Astrocyte (in vitro differentiated cells and primary cell): ENCODE measurements at regions not wholly inside any gene's neighbourhood (a gene's known extent, or its start where the extent isn't known, plus 50 kb on each side); places are given as distances from the start of the nearest gene placed in this dataset.

ENCODE experiments used
- DNase-seq: peaks from one replicate; pipeline ENCODE4 v3.0.0-alpha.2; 2010; ENCODE audit warnings: low read depth
- FAIRE-seq: peaks from 2 replicates; lab custom pipeline; 2011; peaks lifted over from hg19 to GRCh38; lab: Jason Lieb, UNC
- H2AFZ ChIP-seq: 2 replicates; pipeline ENCODE4 v1.6.0; 2012; ENCODE audit warnings: low read depth, low read length, inconsistent platforms
- H3K27ac ChIP-seq: 2 replicates; pipeline ENCODE4 v1.5.1; 2011; ENCODE audit warnings: low read depth, low read length, inconsistent platforms
- H3K27me3 ChIP-seq: 2 replicates; pipeline ENCODE4 v1.6.0; 2011; ENCODE audit warnings: low read length, inconsistent platforms; ENCODE audit not compliant: insufficient read depth
- H3K36me3 ChIP-seq: 2 replicates; pipeline ENCODE4 v1.5.1; 2011; ENCODE audit warnings: low read length, inconsistent platforms; ENCODE audit not compliant: insufficient read depth
- H3K4me1 ChIP-seq: 2 replicates; pipeline ENCODE4 v1.5.1; 2011; ENCODE audit warnings: low read length, inconsistent platforms; ENCODE audit not compliant: insufficient read depth
- H3K4me2 ChIP-seq: 2 replicates; pipeline ENCODE4 v1.6.0; 2012; ENCODE audit warnings: low read length, inconsistent platforms
- H3K4me3 ChIP-seq: 2 replicates; pipeline ENCODE4 v1.5.1; 2011; ENCODE audit warnings: low read depth, mild to moderate bottlenecking, low read length, inconsistent platforms; ENCODE audit not compliant: insufficient read depth
- H3K79me2 ChIP-seq: 2 replicates; pipeline ENCODE4 v1.6.0; 2012; ENCODE audit warnings: mild to moderate bottlenecking, low read length, inconsistent platforms; ENCODE audit not compliant: insufficient read depth
- H3K9ac ChIP-seq: 2 replicates; pipeline ENCODE4 v1.6.0; 2012; ENCODE audit warnings: mild to moderate bottlenecking, low read length, inconsistent platforms
- H3K9me3 ChIP-seq: 2 replicates; pipeline ENCODE4 v1.5.1; 2012; ENCODE audit warnings: low read depth, mild to moderate bottlenecking, low read length, inconsistent platforms; ENCODE audit not compliant: insufficient read depth
- H4K20me1 ChIP-seq: 2 replicates; pipeline ENCODE4 v1.6.0; 2012; ENCODE audit warnings: low read length, inconsistent platforms; ENCODE audit not compliant: insufficient read depth
- H3K27ac Mint-ChIP-seq: one replicate; pipeline ENCODE4 v1.8.0; 2021; ENCODE audit warnings: mild to moderate bottlenecking, mixed read lengths; ENCODE audit not compliant: unreplicated experiment
- H3K27me3 Mint-ChIP-seq: one replicate; pipeline ENCODE4 v1.8.0; 2021; ENCODE audit warnings: low read depth, mixed read lengths; ENCODE audit not compliant: unreplicated experiment
- H3K36me3 Mint-ChIP-seq: one replicate; pipeline ENCODE4 v1.8.0; 2021; ENCODE audit warnings: low read depth, mixed read lengths; ENCODE audit not compliant: unreplicated experiment
- H3K4me1 Mint-ChIP-seq: one replicate; pipeline ENCODE4 v1.8.0; 2021; ENCODE audit warnings: low read depth, mixed read lengths; ENCODE audit not compliant: unreplicated experiment
- H3K4me3 Mint-ChIP-seq: one replicate; pipeline ENCODE4 v1.8.0; 2021; ENCODE audit warnings: mild to moderate bottlenecking, moderate library complexity, mixed read lengths; ENCODE audit not compliant: unreplicated experiment
- H3K9me3 Mint-ChIP-seq: one replicate; pipeline ENCODE4 v1.8.0; 2021; ENCODE audit warnings: mild to moderate bottlenecking, mixed read lengths; ENCODE audit not compliant: unreplicated experiment
- CTCF ChIP-seq: IDR thresholded peaks from 2 replicates; pipeline ENCODE4 v1.5.1; 2011; ENCODE audit warnings: low read depth, mild to moderate bottlenecking, inconsistent platforms, low read length, moderate library complexity; ENCODE audit not compliant: insufficient read depth
- EZH2 ChIP-seq: IDR thresholded peaks from 2 replicates; pipeline ENCODE4 v1.6.1; 2012; ENCODE audit warnings: mild to moderate bottlenecking, low read length, inconsistent platforms; ENCODE audit not compliant: insufficient read depth

GRCh38 chr2:134099273-134099672, 154.6 kb upstream of the MGAT5 start:
- Mint-ChIP-seq H3K9me3 (peaks cover 3% of the 10 kb centered on the region), H3K27ac (no peak overlapping the region), H3K4me3 (no peak overlapping the region), H3K36me3 (no peaks in the 10 kb centered on the region), H3K4me1 (no peaks in the 10 kb centered on the region), H3K27me3 (peaks cover 5% of the 10 kb centered on the region)
- TF ChIP-seq EZH2 (no peak), CTCF (no peak)
- H3K79me2 ChIP-seq, result no peaks in the 10 kb centered on the region
- H3K4me3 ChIP-seq, result no peak overlapping the region
- no peak overlapping the region for H2AFZ ChIP-seq
- no peak overlapping the region for H3K27ac ChIP-seq
- H4K20me1 ChIP-seq, result no peaks in the 10 kb centered on the region
- H3K4me2 ChIP-seq, result no peak overlapping the region
- H3K36me3 ChIP-seq, result no peaks in the 10 kb centered on the region
- H3K9ac ChIP-seq, result no peak overlapping the region
- no peak for DNase-seq
- peaks cover 5% of the 10 kb centered on the region for H3K27me3 ChIP-seq
- FAIRE-seq, result no peak
- no peaks in the 10 kb centered on the region for H3K4me1 ChIP-seq
- no peaks in the 10 kb centered on the region for H3K9me3 ChIP-seq

GRCh38 chr2:134103196-134103595, 150.7 kb upstream of the MGAT5 start:
- H3K79me2 ChIP-seq, result no peaks in the 10 kb centered on the region
- FAIRE-seq, result no peak
- DNase-seq, result no peak
- H3K9me3 ChIP-seq, result no peaks in the 10 kb centered on the region
- peaks cover 3% of the 10 kb centered on the region for H3K27me3 Mint-ChIP-seq
- no peak overlapping the region for H3K27ac Mint-ChIP-seq
- H4K20me1 ChIP-seq, result no peaks in the 10 kb centered on the region
- H3K4me3 Mint-ChIP-seq, result no peak overlapping the region
- no peak overlapping the region for H2AFZ ChIP-seq
- H3K27me3 ChIP-seq, result peaks cover 6% of the 10 kb centered on the region
- H3K4me1 Mint-ChIP-seq, result no peaks in the 10 kb centered on the region
- H3K9me3 Mint-ChIP-seq, result peaks cover 10% of the 10 kb centered on the region
- H3K9ac ChIP-seq, result no peak overlapping the region
- H3K27ac ChIP-seq, result no peak overlapping the region
- no peaks in the 10 kb centered on the region for H3K4me1 ChIP-seq
- no peak overlapping the region for H3K4me3 ChIP-seq
- H3K36me3 ChIP-seq, result no peaks in the 10 kb centered on the region
- no peaks in the 10 kb centered on the region for H3K36me3 Mint-ChIP-seq
- TF ChIP-seq CTCF, result no peak
- no peak for TF ChIP-seq EZH2
- no peak overlapping the region for H3K4me2 ChIP-seq

- Mint-ChIP-seq H3K27me3 (peaks cover 3% of the 10 kb centered on the region), H3K4me1 (no peaks in the 10 kb centered on the region), H3K4me3 (no peak overlapping the region), H3K27ac (no peak overlapping the region), H3K9me3 (peaks cover 11% of the 10 kb centered on the region), H3K36me3 (no peaks in the 10 kb centered on the region)
- no peak overlapping the region for H3K27ac ChIP-seq
- no peak overlapping the region for H3K4me3 ChIP-seq
- H3K9ac ChIP-seq, result no peak overlapping the region
- no peaks in the 10 kb centered on the region for H3K4me1 ChIP-seq
- no peak overlapping the region for H3K4me2 ChIP-seq
- H3K27me3 ChIP-seq, result peaks cover 2% of the 10 kb centered on the region
- H2AFZ ChIP-seq, result no peak overlapping the region
- TF ChIP-seq CTCF, result no peak
- no peak for TF ChIP-seq EZH2
- H3K36me3 ChIP-seq, result no peaks in the 10 kb centered on the region
- DNase-seq, result no peak
- no peak for FAIRE-seq
- no peaks in the 10 kb centered on the region for H4K20me1 ChIP-seq
- no peaks in the 10 kb centered on the region for H3K79me2 ChIP-seq
- H3K9me3 ChIP-seq, result no peaks in the 10 kb centered on the region
Measured at GRCh38 chr2:134104754-134105153, 149.1 kb upstream of the MGAT5 start.
